Right ventricle myocardium superior (tissue), 1 donor: ENCODE measurements at regions not wholly inside any gene's neighbourhood (a gene's known extent, or its start where the extent isn't known, plus 50 kb on each side); places are given as distances from the start of the nearest gene placed in this dataset.
A peak's percentile ranks its signal among the peaks of the same experiment; 100 is the strongest.
"Not testable (repeated sequence)": the region's sequence is repeated elsewhere in the genome, so short reads cannot be mapped to it uniquely, and the experiment has no call there.

Source experiments
- ATAC-seq: fragments of 200-7000 bp; cut with Tn5 transposase; one replicate; pipeline ENCODE4 v1.9.1; 2020; ENCODE audit warnings: mild to moderate bottlenecking; ENCODE audit not compliant: poor library complexity
- DNase-seq: peaks from one replicate; pipeline ENCODE4 v3.0.0-alpha.2; 2020
- intact Hi-C: fragments of 100-400 bp; cut with DNase I; formaldehyde crosslinking; loops from one replicate; pipeline ENCODE4 v1.11.2; 2022
- donor health status: DM: no; HTN: yes; CAD: no; lungs with severe emphysema.

- DNase-seq, intact Hi-C loops, ATAC-seq: not testable (repeated sequence)
Measured at GRCh38 chr5:30494113-30494512, 699.4 kb upstream of the CDH6 start.

GRCh38 chr5:30479104-30479503, 714.4 kb upstream of the CDH6 start:
- no peak for DNase-seq
- ATAC-seq, result no peak
- intact Hi-C loops, result no loop called here

- no peak for ATAC-seq
- DNase-seq, result no peak
- intact Hi-C loops, result no loop called here
Measured at GRCh38 chr5:30475429-30475828, 718.1 kb upstream of the CDH6 start.

GRCh38 chr5:30469691-30470090, 723.8 kb upstream of the CDH6 start:
- DNase-seq (no peak), ATAC-seq (no peak)
- intact Hi-C loops, result no loop called here

GRCh38 chr5:30458681-30459080, 734.8 kb upstream of the CDH6 start:
- ATAC-seq, result no peak
- intact Hi-C loops, result no loop called here
- no peak for DNase-seq

GRCh38 chr5:30455484-30455883, 738.0 kb upstream of the CDH6 start:
- ATAC-seq, intact Hi-C loops, DNase-seq: not testable (repeated sequence)

GRCh38 chr5:30453168-30453567, 740.3 kb upstream of the CDH6 start:
- ATAC-seq (no peak), DNase-seq (no peak)
- intact Hi-C loops, result no loop called here

GRCh38 chr5:30450153-30450552, 743.3 kb upstream of the CDH6 start:
- no peak for ATAC-seq
- intact Hi-C loops, result no loop called here
- no peak for DNase-seq

- intact Hi-C loops, result no loop called here
- ATAC-seq (no peak), DNase-seq (no peak)
Measured at GRCh38 chr5:30447431-30447830, 746.1 kb upstream of the CDH6 start.

- intact Hi-C loops, result no loop called here
- DNase-seq (no peak), ATAC-seq (no peak)
Measured at GRCh38 chr5:30446456-30446855, 747.0 kb upstream of the CDH6 start.

- intact Hi-C loops, result no loop called here
- DNase-seq (no peak), ATAC-seq (no peak)
Measured at GRCh38 chr5:30438785-30439184, 754.7 kb upstream of the CDH6 start.

GRCh38 chr5:30436691-30437090, 756.8 kb upstream of the CDH6 start:
- DNase-seq (no peak), ATAC-seq (no peak)
- intact Hi-C loops, result no loop called here

- DNase-seq, intact Hi-C loops, ATAC-seq: not testable (repeated sequence)
Measured at GRCh38 chr5:30428866-30429407, 764.5 kb upstream of the CDH6 start.

- DNase-seq (no peak), ATAC-seq (no peak)
- intact Hi-C loops, result no loop called here
Measured at GRCh38 chr5:30414078-30414477, 779.4 kb upstream of the CDH6 start.

- ATAC-seq (no peak), DNase-seq (no peak)
- intact Hi-C loops, result no loop called here
Measured at GRCh38 chr5:30413540-30413939, 779.9 kb upstream of the CDH6 start.

GRCh38 chr5:30405821-30406220, 787.7 kb upstream of the CDH6 start:
- intact Hi-C loops, result loop anchor here (10.0 kb wide), 1 partner anchor 829 kb away; no protein-coding TSS in a partner anchor
- DNase-seq (no peak), ATAC-seq (no peak)

GRCh38 chr5:30401479-30402058, 791.9 kb upstream of the CDH6 start:
- no peak for ATAC-seq
- peak; percentile 46 for DNase-seq
- intact Hi-C loops, result loop anchor here (10.0 kb wide), 1 partner anchor 833 kb away; no protein-coding TSS in a partner anchor

GRCh38 chr5:30398423-30398822, 795.1 kb upstream of the CDH6 start:
- DNase-seq (no peak), ATAC-seq (no peak)
- intact Hi-C loops, result no loop called here

- DNase-seq, result no peak
- intact Hi-C loops, result no loop called here
- no peak for ATAC-seq
Measured at GRCh38 chr5:30392897-30393296, 800.6 kb upstream of the CDH6 start.

GRCh38 chr5:30390095-30390494, 803.4 kb upstream of the CDH6 start:
- intact Hi-C loops, result no loop called here
- DNase-seq, result no peak
- ATAC-seq, result no peak
